Tibial nerve (tissue), 4 donors: ENCODE measurements at regions not wholly inside any gene's neighbourhood (a gene's known extent, or its start where the extent isn't known, plus 50 kb on each side); places are given as distances from the start of the nearest gene placed in this dataset.
A peak's percentile ranks its signal among the peaks of the same experiment; 100 is the strongest.

Source experiments
- DNase-seq, 2 donors: peaks; one replicate each; pipeline ENCODE4 v3.0.0-alpha.2; 2019; ENCODE audit warnings: low spot score in 2 of 2
- H3K27ac ChIP-seq, 4 donors: fragments of 200-600 bp; sonication (generic) in 3 of 4; one replicate each; pipeline ENCODE4 v1.5.1; 2017 to 2019; ENCODE audit warnings: mild to moderate bottlenecking in 1 of 4
- H3K27me3 ChIP-seq, 2 donors: fragments of 200-600 bp; sonication (generic) in 1 of 2; one replicate each; pipeline versions ENCODE4 v1.5.1 to v1.6.0; 2017 to 2019
- H3K36me3 ChIP-seq, 3 donors: fragments of 200-600 bp; sonication (generic); one replicate each; pipeline ENCODE4 v1.5.1; 2018 to 2019
- H3K4me1 ChIP-seq, 4 donors: fragments of 200-600 bp; sonication (generic) in 3 of 4; one replicate each; pipeline ENCODE4 v1.5.1; 2017 to 2019
- H3K4me3 ChIP-seq, 4 donors: fragments of 200-600 bp; sonication (generic) in 3 of 4; one replicate each; pipeline ENCODE4 v1.5.1; 2017 to 2019; ENCODE audit warnings: mild to moderate bottlenecking in 1 of 4, moderate library complexity in 1 of 4
- H3K9me3 ChIP-seq, 4 donors: fragments of 200-600 bp; sonication (generic) in 3 of 4; one replicate each; pipeline ENCODE4 v1.5.1; 2017 to 2019
- CTCF ChIP-seq, 5 experiments: fragments of 200-600 bp in 3 of 5; fragments of 450-650 bp in 2 of 5; sonication (generic) in 3 of 5; IDR thresholded peaks; one replicate each; pipeline ENCODE4 v1.5.1; 2016 to 2019; ENCODE audit warnings: antibody characterized with exemption in 5 of 5, mild to moderate bottlenecking in 3 of 5, moderate library complexity in 2 of 5
- EP300 ChIP-seq, 2 donors: sonication (generic); formaldehyde crosslinking; IDR thresholded peaks; one replicate each; pipeline ENCODE4 v1.6.1; 2017; ENCODE audit warnings: antibody characterized with exemption in 2 of 2, mild to moderate bottlenecking in 1 of 2
- POLR2A ChIP-seq, 2 donors: fragments of 450-650 bp; IDR thresholded peaks; one replicate each; pipeline ENCODE4 v1.6.1; 2017; ENCODE audit warnings: antibody characterized with exemption in 2 of 2, mild to moderate bottlenecking in 2 of 2, moderate library complexity in 2 of 2
- WGBS, 2 donors: methylation state at CpG; one replicate each; pipeline ENCODE4 v1.1.5; 2018; 5-methylcytosine and 5-hydroxymethylcytosine counted together

GRCh38 chr5:124537522-124537921 lies 208.9 kb downstream of the ZNF608 start:
- Histone ChIP-seq H3K9me3 (peaks cover 0 to 5% (median 0%) of the 10 kb centered on the region in 4 donors), H3K27me3 (no peaks in the 10 kb centered on the region), H3K27ac (peak overlapping the region in 2 of 4 donors; percentile 55 to 60), H3K4me3 (no peak overlapping the region), H3K4me1 (peaks cover 0 to 10% (median 0%) of the 10 kb centered on the region in 4 donors), H3K36me3 (no peaks in the 10 kb centered on the region)
- WGBS, 2 donors: 78 to 89% methylated on average over 4 of the region's 4 CpGs
- no peak for TF ChIP-seq POLR2A (IDR thresholded peaks at IDR 0.05)
- no peak for TF ChIP-seq EP300 (IDR thresholded peaks at IDR 0.05)
- TF ChIP-seq CTCF (IDR thresholded peaks at IDR 0.05): no peak
- no peak for DNase-seq

GRCh38 chr5:124537107-124537506 lies 209.3 kb downstream of the ZNF608 start:
- H3K4me1 ChIP-seq: peaks cover 0 to 10% (median 0%) of the 10 kb centered on the region in 4 donors
- H3K4me3 ChIP-seq: no peak overlapping the region
- H3K9me3 ChIP-seq: peaks cover 0 to 5% (median 0%) of the 10 kb centered on the region in 4 donors
- no peaks in the 10 kb centered on the region for H3K27me3 ChIP-seq
- no peaks in the 10 kb centered on the region for H3K36me3 ChIP-seq
- TF ChIP-seq CTCF (IDR thresholded peaks at IDR 0.05): no peak
- TF ChIP-seq POLR2A (IDR thresholded peaks at IDR 0.05): no peak
- TF ChIP-seq EP300 (IDR thresholded peaks at IDR 0.05): no peak
- H3K27ac ChIP-seq: peak overlapping the region in 2 of 4 donors; percentile 52 to 60
- no peak for DNase-seq
- WGBS, 2 donors: 51 to 60% methylated on average over 5 of the region's 5 CpGs

- WGBS, 2 donors: 47 to 51% methylated on average over 4 of the region's 4 CpGs
- Histone ChIP-seq H3K27ac (peak overlapping the region in 2 of 4 donors; percentile 52 to 56), H3K27me3 (no peaks in the 10 kb centered on the region), H3K4me3 (no peak overlapping the region), H3K4me1 (peaks cover 0 to 10% (median 0%) of the 10 kb centered on the region in 4 donors), H3K36me3 (no peaks in the 10 kb centered on the region), H3K9me3 (peaks cover 0 to 5% (median 0%) of the 10 kb centered on the region in 4 donors)
- TF ChIP-seq POLR2A (IDR thresholded peaks at IDR 0.05) (no peak), CTCF (IDR thresholded peaks at IDR 0.05) (no peak), EP300 (IDR thresholded peaks at IDR 0.05) (peak; percentile 24 to 53)
- DNase-seq: no peak
These were observed 210.1 kb downstream of the ZNF608 start for GRCh38 chr5:124536333-124536732.

GRCh38 chr5:124530916-124531315 lies 215.5 kb downstream of the ZNF608 start:
- Histone ChIP-seq H3K27me3 (no peaks in the 10 kb centered on the region), H3K27ac (no peak overlapping the region), H3K4me1 (peaks cover 0 to 2% (median 0%) of the 10 kb centered on the region in 4 donors), H3K4me3 (no peak overlapping the region), H3K9me3 (peaks cover 0 to 5% (median 0%) of the 10 kb centered on the region in 4 donors), H3K36me3 (no peaks in the 10 kb centered on the region)
- TF ChIP-seq CTCF (IDR thresholded peaks at IDR 0.05): no peak
- TF ChIP-seq EP300 (IDR thresholded peaks at IDR 0.05): no peak
- no peak for TF ChIP-seq POLR2A (IDR thresholded peaks at IDR 0.05)
- DNase-seq: no peak
- 96 to 100% methylated on average over 1 of the region's 1 CpG for WGBS, 2 donors

GRCh38 chr5:124528838-124529237 lies 217.6 kb downstream of the ZNF608 start:
- TF ChIP-seq EP300 (IDR thresholded peaks at IDR 0.05) (no peak), POLR2A (IDR thresholded peaks at IDR 0.05) (no peak), CTCF (IDR thresholded peaks at IDR 0.05) (no peak)
- H3K9me3 ChIP-seq: peaks cover 0 to 3% (median 0%) of the 10 kb centered on the region in 4 donors
- no peaks in the 10 kb centered on the region for H3K4me1 ChIP-seq
- H3K27ac ChIP-seq: no peak overlapping the region
- no peaks in the 10 kb centered on the region for H3K27me3 ChIP-seq
- no peaks in the 10 kb centered on the region for H3K36me3 ChIP-seq
- WGBS, 2 donors: 88 to 100% methylated on average over 2 of the region's 2 CpGs
- H3K4me3 ChIP-seq: no peak overlapping the region
- DNase-seq: no peak
